ENCODE measurements at regions not wholly inside any gene's neighbourhood (a gene's known extent, or its start where the extent isn't known, plus 50 kb on each side); places are given as distances from the start of the nearest gene placed in this dataset.

- Histone ChIP-seq H3K4me2 (ENCODE audit: low read length) (no peak overlapping the region), H3K9me3 (ENCODE audit: control insufficient read depth in 1 of 2, insufficient read depth in 1 of 2, low read depth in 1 of 2, low read length in 2 of 2) (no peaks in the 10 kb centered on the region), H2AFZ (ENCODE audit: low read depth, low read length, poor library complexity, severe bottlenecking) (no peak overlapping the region), H4K20me1 (ENCODE audit: insufficient read depth) (no peaks in the 10 kb centered on the region), H3K9me2 (ENCODE audit: insufficient read depth) (no peaks in the 10 kb centered on the region), H3K79me2 (ENCODE audit: insufficient read depth, low read length) (no peaks in the 10 kb centered on the region), H3K27ac (ENCODE audit: low read depth, low read length) (no peak overlapping the region), H3K4me3 (replicated peaks in 1 of 2; ENCODE audit: low read depth in 1 of 2, low read length in 2 of 2) (no peak overlapping the region), H3K27me3 (ENCODE audit: insufficient read depth, low read length) (peaks cover 7% of the 10 kb centered on the region), H3K9ac (ENCODE audit: low read length) (no peak overlapping the region), H3K4me1 (ENCODE audit: control insufficient read depth in 1 of 2, insufficient read depth in 2 of 2, low read length in 2 of 2) (no peaks in the 10 kb centered on the region), H3K36me3 (ENCODE audit: control insufficient read depth in 1 of 2, insufficient read depth in 2 of 2, low read length in 2 of 2) (no peaks in the 10 kb centered on the region)
- no peak for DNase-seq (ENCODE audit: low read depth, low spot score)
- ChIA-PET POLR2A (no interaction called here), RAD21 (ENCODE audit: low non-redundant PET in 1 of 2, low total read pairs in 2 of 2, uncharacterized antibody in 2 of 2, unreplicated experiment in 2 of 2) (no interaction called here), CTCF (no interaction called here)
- BruUV-seq (replicated peaks): no TSS peak
- intact Hi-C loops (cut with micrococcal nuclease): no loop called here
- TF ChIP-seq CEBPB (IDR thresholded peaks at IDR 0.05; ENCODE audit: low read depth) (no peak), TCF7L2 (IDR thresholded peaks at IDR 0.05; ENCODE audit: borderline replicate concordance, extremely low read depth, insufficient read depth, insufficient read length) (no peak), POLR2AphosphoS5 (IDR thresholded peaks at IDR 0.05; ENCODE audit: low read depth, low read length) (no peak), CTCF (IDR thresholded peaks at IDR 0.05 in 2 of 3, conservative IDR thresholded peaks at IDR 0.05 in 1 of 3; ENCODE audit: borderline replicate concordance in 1 of 3, insufficient read depth in 1 of 3, low read depth in 2 of 3, low read length in 2 of 3) (no peak), ZNF274 (IDR thresholded peaks at IDR 0.05; ENCODE audit: low read depth, low read length) (no peak), POLR2A (IDR thresholded peaks at IDR 0.05; ENCODE audit: borderline replicate concordance, extremely low read depth, insufficient read depth, insufficient read length) (no peak), ZFX (IDR thresholded peaks at IDR 0.05) (no peak), SRF (IDR thresholded peaks at IDR 0.05; ENCODE audit: low read depth) (no peak), ZBTB33 (IDR thresholded peaks at IDR 0.05; ENCODE audit: extremely low read depth, insufficient replicate concordance, low read length) (no peak), REST (IDR thresholded peaks at IDR 0.05; ENCODE audit: low read depth) (no peak), EZH2phosphoT487 (IDR thresholded peaks at IDR 0.05; ENCODE audit: borderline replicate concordance) (no peak), ELF1 (IDR thresholded peaks at IDR 0.05; ENCODE audit: borderline replicate concordance, low read depth) (no peak), SIN3A (IDR thresholded peaks at IDR 0.05; ENCODE audit: low read depth) (no peak), FOSL1 (IDR thresholded peaks at IDR 0.05; ENCODE audit: low read depth) (no peak), CBX3 (IDR thresholded peaks at IDR 0.05; ENCODE audit: low read depth) (no peak), ATF3 (IDR thresholded peaks at IDR 0.05) (no peak), EGR1 (IDR thresholded peaks at IDR 0.05; ENCODE audit: low read depth) (no peak), EZH2 (IDR thresholded peaks at IDR 0.05) (no peak), MAX (IDR thresholded peaks at IDR 0.05) (no peak), JUND (IDR thresholded peaks at IDR 0.05) (no peak)
- no peak for ATAC-seq
Observed at GRCh38 chr2:23131066-23131575, 253.9 kb upstream of the KLHL29 start.
